BE2C (cell line): ENCODE measurements at regions not wholly inside any gene's neighbourhood (a gene's known extent, or its start where the extent isn't known, plus 50 kb on each side); places are given as distances from the start of the nearest gene placed in this dataset.
A peak's percentile ranks its signal among the peaks of the same experiment; 100 is the strongest.

Experiments
- DNase-seq: peaks from one replicate; pipeline ENCODE4 v3.0.0-alpha.2; 2020
- H3K27me3 ChIP-seq: fragments of 250-450 bp; sonication (Bioruptor Pico); 2 replicates; pipeline ENCODE4 v1.5.1; 2020; ENCODE audit warnings: mild to moderate bottlenecking
- H3K36me3 ChIP-seq: fragments of 250-450 bp; sonication (Bioruptor Pico); 2 replicates; pipeline ENCODE4 v1.5.1; 2020; ENCODE audit warnings: mild to moderate bottlenecking
- H3K4me1 ChIP-seq: fragments of 250-450 bp; sonication (Bioruptor Pico); 2 replicates; pipeline ENCODE4 v1.5.1; 2020
- H3K4me3 ChIP-seq: 2 replicates; pipeline ENCODE4 v1.5.1; 2011; ENCODE audit warnings: low read depth, low read length
- H3K9me3 ChIP-seq: fragments of 250-450 bp; sonication (Bioruptor Pico); 2 replicates; pipeline ENCODE4 v1.5.1; 2020
- CTCF ChIP-seq: IDR thresholded peaks from 2 replicates; pipeline ENCODE4 v1.5.1; 2012; ENCODE audit warnings: mild to moderate bottlenecking, low read depth, low read length

- peaks cover 5% of the 10 kb centered on the region for H3K4me1 ChIP-seq
- H3K4me3 ChIP-seq = no peak overlapping the region
- H3K36me3 ChIP-seq = no peaks in the 10 kb centered on the region
- no peak for DNase-seq
- peak; percentile 21; the same call in 1 of the 2 replicates for TF ChIP-seq CTCF
- no peaks in the 10 kb centered on the region for H3K27me3 ChIP-seq
- H3K9me3 ChIP-seq = no peaks in the 10 kb centered on the region
Observed at GRCh38 chrX:19193565-19193964, 71.3 kb upstream of the ADGRG2 start.

- TF ChIP-seq CTCF = no peak
- no peak overlapping the region for H3K4me3 ChIP-seq
- no peak for DNase-seq
- peaks cover 5% of the 10 kb centered on the region for H3K4me1 ChIP-seq
- no peaks in the 10 kb centered on the region for H3K9me3 ChIP-seq
- H3K36me3 ChIP-seq = no peaks in the 10 kb centered on the region
- no peaks in the 10 kb centered on the region for H3K27me3 ChIP-seq
Observed at GRCh38 chrX:19194285-19195242, 72.3 kb upstream of the ADGRG2 start.

GRCh38 chrX:19195243-19195610, 73.0 kb upstream of the ADGRG2 start:
- DNase-seq = peak; percentile 20
- H3K27me3 ChIP-seq = no peaks in the 10 kb centered on the region
- H3K9me3 ChIP-seq = no peaks in the 10 kb centered on the region
- no peak for TF ChIP-seq CTCF
- no peaks in the 10 kb centered on the region for H3K36me3 ChIP-seq
- H3K4me1 ChIP-seq = peaks cover 5% of the 10 kb centered on the region
- H3K4me3 ChIP-seq = no peak overlapping the region

- Histone ChIP-seq H3K36me3 (no peaks in the 10 kb centered on the region), H3K27me3 (no peaks in the 10 kb centered on the region), H3K9me3 (no peaks in the 10 kb centered on the region), H3K4me1 (peaks cover 5% of the 10 kb centered on the region), H3K4me3 (no peak overlapping the region)
- no peak for TF ChIP-seq CTCF
- DNase-seq = no peak
Observed at GRCh38 chrX:19198473-19198872, 76.2 kb upstream of the ADGRG2 start.

- no peak for TF ChIP-seq CTCF
- no peaks in the 10 kb centered on the region for H3K4me1 ChIP-seq
- no peak overlapping the region for H3K4me3 ChIP-seq
- H3K9me3 ChIP-seq = no peaks in the 10 kb centered on the region
- DNase-seq = no peak
- H3K36me3 ChIP-seq = no peaks in the 10 kb centered on the region
- no peaks in the 10 kb centered on the region for H3K27me3 ChIP-seq
Observed at GRCh38 chrX:19202171-19202570, 79.9 kb upstream of the ADGRG2 start.

- H3K36me3 ChIP-seq = no peaks in the 10 kb centered on the region
- H3K27me3 ChIP-seq = no peaks in the 10 kb centered on the region
- TF ChIP-seq CTCF = no peak
- no peaks in the 10 kb centered on the region for H3K9me3 ChIP-seq
- no peak for DNase-seq
- no peaks in the 10 kb centered on the region; the same call in 1 of the 2 replicates for H3K4me1 ChIP-seq
- no peak overlapping the region for H3K4me3 ChIP-seq
Observed at GRCh38 chrX:19204636-19205035, 82.4 kb upstream of the ADGRG2 start.
